H9 (cell line): ENCODE measurements at regions not wholly inside any gene's neighbourhood (a gene's known extent, or its start where the extent isn't known, plus 50 kb on each side); places are given as distances from the start of the nearest gene placed in this dataset.

ENCODE experiments used
- DNase-seq: peaks from one replicate; pipeline ENCODE4 v3.0.0-alpha.2; 2017
- H2AFZ ChIP-seq: one replicate; pipeline ENCODE4 v1.6.1; 2013; ENCODE audit warnings: mild to moderate bottlenecking, low read length, control low read depth, moderate library complexity
- H2AK5ac ChIP-seq: 2 replicates; pipeline ENCODE4 v1.6.1; 2013; ENCODE audit warnings: low read length, control low read depth, mixed read lengths; ENCODE audit not compliant: insufficient read length
- H2BK120ac ChIP-seq: one replicate; pipeline ENCODE4 v1.6.1; 2013; ENCODE audit warnings: low read depth, mild to moderate bottlenecking, low read length, control low read depth, inconsistent platforms; ENCODE audit not compliant: poor library complexity, severe bottlenecking
- H2BK12ac ChIP-seq: 2 replicates; pipeline ENCODE4 v1.6.1; 2013; ENCODE audit warnings: low read length, control low read depth, mixed read lengths, low read depth; ENCODE audit not compliant: insufficient read length
- H2BK15ac ChIP-seq: 2 replicates; pipeline ENCODE4 v1.6.1; 2013; ENCODE audit warnings: low read depth, low read length, control low read depth
- H2BK20ac ChIP-seq: one replicate; pipeline ENCODE4 v1.6.1; 2013; ENCODE audit warnings: low read depth, mild to moderate bottlenecking, low read length, control low read depth, inconsistent platforms; ENCODE audit not compliant: poor library complexity, severe bottlenecking
- H2BK5ac ChIP-seq: 2 replicates; pipeline ENCODE4 v1.6.1; 2013; ENCODE audit warnings: low read length, control low read depth, mixed read lengths; ENCODE audit not compliant: insufficient read length
- H3K14ac ChIP-seq: 2 replicates; pipeline ENCODE4 v1.6.1; 2013; ENCODE audit warnings: low read length, control low read depth; ENCODE audit not compliant: insufficient read depth
- H3K18ac ChIP-seq: 2 replicates; pipeline ENCODE4 v1.6.1; 2013; ENCODE audit warnings: low read depth, mild to moderate bottlenecking, mixed read lengths, low read length, control low read depth; ENCODE audit not compliant: insufficient read length
- H3K23ac ChIP-seq: 2 replicates; pipeline ENCODE4 v1.6.1; 2013; ENCODE audit warnings: low read length, control low read depth, mixed read lengths, low read depth; ENCODE audit not compliant: insufficient read length
- H3K23me2 ChIP-seq: 2 replicates; pipeline ENCODE4 v1.6.1; 2013; ENCODE audit warnings: low read depth, mild to moderate bottlenecking, mixed read lengths, low read length, control low read depth; ENCODE audit not compliant: insufficient read length, poor library complexity, severe bottlenecking
- H3K27ac ChIP-seq: 2 replicates; pipeline ENCODE4 v1.5.1; 2013; ENCODE audit warnings: low read length, control low read depth, mixed read lengths, low read depth; ENCODE audit not compliant: insufficient read length
- H3K27me3 ChIP-seq: 2 replicates; pipeline ENCODE4 v1.6.1; 2013; ENCODE audit warnings: low read length, control low read depth, inconsistent platforms; ENCODE audit not compliant: insufficient read depth
- H3K4ac ChIP-seq: 2 replicates; pipeline ENCODE4 v1.6.1; 2013; ENCODE audit warnings: low read depth, mild to moderate bottlenecking, control low read depth, inconsistent platforms, low read length, moderate library complexity
- H3K4me1 ChIP-seq: 2 replicates; pipeline ENCODE4 v1.6.1; 2013; ENCODE audit warnings: low read length, control low read depth, inconsistent platforms; ENCODE audit not compliant: insufficient read depth
- H3K4me2 ChIP-seq: 2 replicates; pipeline ENCODE4 v1.6.1; 2013; ENCODE audit warnings: low read length, control low read depth, mixed read lengths; ENCODE audit not compliant: insufficient read length, insufficient read depth
- H3K56ac ChIP-seq: 2 replicates; pipeline ENCODE4 v1.6.1; 2013; ENCODE audit warnings: low read depth, mild to moderate bottlenecking, mixed read lengths, low read length, control low read depth; ENCODE audit not compliant: insufficient read length
- H3K79me1 ChIP-seq: 2 replicates; pipeline ENCODE4 v1.6.1; 2013; ENCODE audit warnings: low read depth, mild to moderate bottlenecking, moderate library complexity, low read length, control low read depth, inconsistent platforms; ENCODE audit not compliant: insufficient read depth, poor library complexity, severe bottlenecking
- H3K79me2 ChIP-seq: 2 replicates; pipeline ENCODE4 v1.6.1; 2013; ENCODE audit warnings: low read length, control low read depth, inconsistent platforms; ENCODE audit not compliant: insufficient read depth
- H3K9ac ChIP-seq: 2 replicates; pipeline ENCODE4 v1.6.1; 2013; ENCODE audit warnings: low read length, control low read depth, mixed read lengths; ENCODE audit not compliant: insufficient read length; ENCODE audit errors: extremely low read depth
- H3K9me3 ChIP-seq: one replicate; pipeline ENCODE4 v1.6.1; 2013; ENCODE audit warnings: low read depth, low read length, inconsistent platforms; ENCODE audit not compliant: control insufficient read depth
- H3T11ph ChIP-seq: one replicate; pipeline ENCODE4 v1.6.1; 2013; ENCODE audit warnings: mild to moderate bottlenecking, low read length, control low read depth, inconsistent platforms
- H4K20me1 ChIP-seq: one replicate; pipeline ENCODE4 v1.6.1; 2013; ENCODE audit not compliant: control insufficient read depth, insufficient read length, insufficient read depth
- H4K5ac ChIP-seq: 2 replicates; pipeline ENCODE4 v1.6.1; 2013; ENCODE audit warnings: low read depth, mild to moderate bottlenecking, mixed read lengths, low read length, control low read depth; ENCODE audit not compliant: insufficient read length
- H4K8ac ChIP-seq: replicated peaks from 2 replicates; pipeline ENCODE4 v1.6.1; 2013; ENCODE audit warnings: low read length, control low read depth, mixed read lengths, low read depth; ENCODE audit not compliant: insufficient read length
- H4K91ac ChIP-seq: 2 replicates; pipeline ENCODE4 v1.6.1; 2013; ENCODE audit warnings: low read depth, mild to moderate bottlenecking, moderate library complexity, mixed read lengths, low read length, control low read depth; ENCODE audit not compliant: insufficient read length
- H3K27ac Mint-ChIP-seq, 3 experiments: 2 replicates in 2 of 3; 3 replicates in 1 of 3; pipeline ENCODE4 v1.8.0; 2020 to 2021; ENCODE audit warnings: mixed read lengths in 3 of 3, mild to moderate bottlenecking in 1 of 3, moderate library complexity in 1 of 3
- H3K27me3 Mint-ChIP-seq: 2 replicates; pipeline ENCODE4 v1.8.0; 2021; ENCODE audit warnings: low read depth, mild to moderate bottlenecking, moderate library complexity, mixed read lengths
- H3K36me3 Mint-ChIP-seq, 3 experiments: 2 replicates in 2 of 3; 3 replicates in 1 of 3; pipeline ENCODE4 v1.8.0; 2020 to 2021; ENCODE audit warnings: low read depth in 3 of 3, mixed read lengths in 3 of 3; ENCODE audit not compliant: insufficient read depth in 1 of 3
- H3K4me1 Mint-ChIP-seq, 2 experiments: 2 replicates each; pipeline ENCODE4 v1.8.0; 2020; ENCODE audit warnings: mixed read lengths in 2 of 2
- H3K4me3 Mint-ChIP-seq, 2 experiments: 2 replicates in 1 of 2; 3 replicates in 1 of 2; pipeline ENCODE4 v1.8.0; 2020 to 2021; ENCODE audit warnings: mild to moderate bottlenecking in 2 of 2, mixed read lengths in 2 of 2, moderate library complexity in 1 of 2
- H3K9me3 Mint-ChIP-seq, 2 experiments: 2 replicates in 1 of 2; 3 replicates in 1 of 2; pipeline ENCODE4 v1.8.0; 2020; ENCODE audit warnings: mild to moderate bottlenecking in 2 of 2, mixed read lengths in 2 of 2, moderate library complexity in 1 of 2
- CTCF ChIP-seq: fragments of 200-600 bp; sonication (generic); conservative IDR thresholded peaks from 3 replicates; pipeline ENCODE4 v1.8.0; 2021; ENCODE audit warnings: antibody characterized with exemption, mild to moderate bottlenecking
- WGBS: extraction: QIAGEN DNeasy Blood & Tissue Kit; methylation state at CpG from one replicate; pipeline ENCODE4 v1.1.7; 2013; ENCODE audit warnings: missing lambda C conversion rate, low lambda C conversion rate, mixed read lengths; ENCODE audit not compliant: insufficient read length; ENCODE audit errors: extremely low coverage; 5-methylcytosine and 5-hydroxymethylcytosine counted together

GRCh38 chr2:211225784-211226183 lies 669.4 kb downstream of the CPS1 start:
- H3K27ac ChIP-seq: no peak overlapping the region
- WGBS: no CpG with 5 or more reads among the region's 4 CpGs
- H2BK15ac ChIP-seq: no peak overlapping the region
- no peaks in the 10 kb centered on the region for H3K4me1 Mint-ChIP-seq
- H3K9me3 Mint-ChIP-seq: peaks cover 2% of the 10 kb centered on the region in 2 experiments; a peak in 2 of 5 replicates
- DNase-seq: no peak
- no peak overlapping the region for H3K18ac ChIP-seq
- H3K79me1 ChIP-seq: no peaks in the 10 kb centered on the region
- H4K8ac ChIP-seq: no peak overlapping the region
- no peaks in the 10 kb centered on the region for H3K79me2 ChIP-seq
- H4K5ac ChIP-seq: no peak overlapping the region
- no peak overlapping the region for H2BK120ac ChIP-seq
- no peak overlapping the region for H3K56ac ChIP-seq
- H3K14ac ChIP-seq: no peak overlapping the region
- no peak overlapping the region for H3K9ac ChIP-seq
- no peaks in the 10 kb centered on the region; a peak in 1 of 7 replicates for H3K36me3 Mint-ChIP-seq
- H3K27me3 ChIP-seq: no peaks in the 10 kb centered on the region
- H2BK12ac ChIP-seq: no peak overlapping the region
- H3T11ph ChIP-seq: no peak overlapping the region
- H4K91ac ChIP-seq: no peak overlapping the region
- no peak overlapping the region for H2BK5ac ChIP-seq
- H2AFZ ChIP-seq: no peak overlapping the region
- H3K27me3 Mint-ChIP-seq: no peaks in the 10 kb centered on the region
- no peak overlapping the region for H3K4me2 ChIP-seq
- H3K9me3 ChIP-seq: no peaks in the 10 kb centered on the region
- H3K4ac ChIP-seq: no peak overlapping the region
- no peaks in the 10 kb centered on the region for H3K23me2 ChIP-seq
- no peak overlapping the region for H3K4me3 Mint-ChIP-seq
- no peak overlapping the region for H3K23ac ChIP-seq
- TF ChIP-seq CTCF: no peak
- H2AK5ac ChIP-seq: no peak overlapping the region
- H2BK20ac ChIP-seq: no peak overlapping the region
- no peak overlapping the region for H3K27ac Mint-ChIP-seq
- no peaks in the 10 kb centered on the region for H3K4me1 ChIP-seq
- no peaks in the 10 kb centered on the region for H4K20me1 ChIP-seq
